Smooth muscle cell (in vitro differentiated cells): ENCODE measurements at regions not wholly inside any gene's neighbourhood (a gene's known extent, or its start where the extent isn't known, plus 50 kb on each side); places are given as distances from the start of the nearest gene placed in this dataset.

ENCODE experiments used
- DNase-seq: peaks from one replicate; lab custom pipeline; 2025; ENCODE audit not compliant: unreplicated experiment; lab: John Stamatoyannopoulos, UW
- H2AFZ ChIP-seq: fragments of 200-600 bp; sonication (generic); 2 replicates; pipeline ENCODE4 v1.6.0; 2016; ENCODE audit warnings: antibody characterized with exemption, low read depth, mild to moderate bottlenecking
- H3F3A ChIP-seq: fragments of 200-600 bp; sonication (generic); 2 replicates; pipeline ENCODE4 v1.6.0; 2017; ENCODE audit warnings: antibody characterized with exemption, low read depth
- H3K27ac ChIP-seq: fragments of 200-600 bp; sonication (generic); 2 replicates; pipeline ENCODE4 v1.5.1; 2016; ENCODE audit warnings: low read depth, mild to moderate bottlenecking
- H3K27me3 ChIP-seq: fragments of 200-600 bp; sonication (generic); 2 replicates; pipeline ENCODE4 v1.6.1; 2016; ENCODE audit warnings: low read depth, mild to moderate bottlenecking
- H3K36me3 ChIP-seq: fragments of 200-600 bp; sonication (generic); 2 replicates; pipeline ENCODE4 v1.5.1; 2016; ENCODE audit warnings: low read depth
- H3K4me1 ChIP-seq: fragments of 200-600 bp; sonication (generic); 2 replicates; pipeline ENCODE4 v1.5.1; 2016; ENCODE audit warnings: low read depth
- H3K4me2 ChIP-seq: fragments of 200-600 bp; sonication (generic); 2 replicates; pipeline ENCODE4 v1.6.0; 2016; ENCODE audit warnings: mild to moderate bottlenecking
- H3K4me3 ChIP-seq: fragments of 200-600 bp; sonication (generic); 2 replicates; pipeline ENCODE4 v1.5.1; 2016; ENCODE audit warnings: mild to moderate bottlenecking
- H3K79me2 ChIP-seq: fragments of 200-600 bp; sonication (generic); 2 replicates; pipeline ENCODE4 v1.6.0; 2016; ENCODE audit warnings: low read depth, mild to moderate bottlenecking
- H3K9ac ChIP-seq: fragments of 200-600 bp; sonication (generic); 2 replicates; pipeline ENCODE4 v1.6.0; 2016; ENCODE audit warnings: low read depth
- H3K9me3 ChIP-seq: fragments of 200-600 bp; sonication (generic); replicated peaks from 2 replicates; pipeline ENCODE4 v1.5.1; 2016; ENCODE audit warnings: low read depth
- H4K20me1 ChIP-seq: fragments of 200-600 bp; sonication (generic); 2 replicates; pipeline ENCODE4 v1.6.0; 2016; ENCODE audit warnings: low read depth
- CTCF ChIP-seq: fragments of 200-600 bp; sonication (generic); IDR thresholded peaks from 2 replicates; pipeline ENCODE4 v1.5.1; 2017; ENCODE audit warnings: borderline replicate concordance, mild to moderate bottlenecking, antibody characterized with exemption; ENCODE audit not compliant: insufficient read depth, poor library complexity, severe bottlenecking
- WGBS: methylation state at CpG from one replicate; pipeline ENCODE4 v1.1.7; 2016; ENCODE audit warnings: low lambda C conversion rate; 5-methylcytosine and 5-hydroxymethylcytosine counted together

- no peak overlapping the region for H2AFZ ChIP-seq
- peak overlapping the region; percentile 99 for H3K27ac ChIP-seq
- H3K4me1 ChIP-seq, result peaks cover 18% of the 10 kb centered on the region
- TF ChIP-seq CTCF, result no peak
- H3K4me3 ChIP-seq, result no peak overlapping the region
- WGBS, result 51% methylated on average over 5 of the region's 5 CpGs
- peaks cover 35% of the 10 kb centered on the region for H3F3A ChIP-seq
- peak overlapping the region; percentile 55 for H3K4me2 ChIP-seq
- no peaks in the 10 kb centered on the region for H3K36me3 ChIP-seq
- H3K9ac ChIP-seq, result peak overlapping the region; percentile 87
- no peaks in the 10 kb centered on the region for H3K79me2 ChIP-seq
- H3K9me3 ChIP-seq, result no peaks in the 10 kb centered on the region
- DNase-seq, result no peak
- no peaks in the 10 kb centered on the region for H4K20me1 ChIP-seq
- H3K27me3 ChIP-seq, result no peaks in the 10 kb centered on the region
These were observed 205.0 kb upstream of the PREP start for GRCh38 chr6:105607636-105608621.

- Histone ChIP-seq H3K9me3 (no peaks in the 10 kb centered on the region), H3K27me3 (no peaks in the 10 kb centered on the region), H3K4me3 (no peak overlapping the region), H3K9ac (peak overlapping the region; percentile 87), H3F3A (peaks cover 35% of the 10 kb centered on the region), H3K27ac (peak overlapping the region; percentile 99), H3K4me1 (peaks cover 22% of the 10 kb centered on the region), H3K36me3 (no peaks in the 10 kb centered on the region), H3K4me2 (peak overlapping the region; percentile 55), H2AFZ (no peak overlapping the region), H4K20me1 (no peaks in the 10 kb centered on the region), H3K79me2 (no peaks in the 10 kb centered on the region)
- TF ChIP-seq CTCF, result no peak
- DNase-seq, result no peak
- 75% methylated on average over 3 of the region's 3 CpGs for WGBS
These were observed 204.1 kb upstream of the PREP start for GRCh38 chr6:105606831-105607463.

- Histone ChIP-seq H3K27ac (peak overlapping the region; percentile 95), H3K9ac (no peak overlapping the region), H3K9me3 (no peaks in the 10 kb centered on the region), H4K20me1 (no peaks in the 10 kb centered on the region), H3K4me2 (no peak overlapping the region), H3K4me3 (no peak overlapping the region), H3K36me3 (no peaks in the 10 kb centered on the region), H3K79me2 (no peaks in the 10 kb centered on the region), H3K27me3 (no peaks in the 10 kb centered on the region), H3F3A (peaks cover 36% of the 10 kb centered on the region), H3K4me1 (peaks cover 42% of the 10 kb centered on the region), H2AFZ (peak overlapping the region; percentile 11)
- 61% methylated on average over 3 of the region's 3 CpGs for WGBS
- TF ChIP-seq CTCF, result no peak
- no peak for DNase-seq
These were observed 201.7 kb upstream of the PREP start for GRCh38 chr6:105604587-105604884.
